Astrocyte of the cerebellum (primary cell): ENCODE measurements at regions not wholly inside any gene's neighbourhood (a gene's known extent, or its start where the extent isn't known, plus 50 kb on each side); places are given as distances from the start of the nearest gene placed in this dataset.
A peak's percentile ranks its signal among the peaks of the same experiment; 100 is the strongest.

Source experiments
- DNase-seq: peaks from one replicate; pipeline ENCODE4 v3.0.0-alpha.2; 2011; ENCODE audit warnings: low read depth
- H3K4me3 ChIP-seq: 2 replicates; pipeline ENCODE4 v1.5.1; 2011; ENCODE audit warnings: mild to moderate bottlenecking, low read depth, low read length, moderate library complexity
- in situ Hi-C: cut with HindIII; loops from 2 replicates; pipeline ENCODE4 v1.10.0; 2017; ENCODE audit warnings: low sequenced_read_pairs
- TF ChIP-seq, protein P1 (sequence below): IDR thresholded peaks from 2 replicates; pipeline ENCODE4 v1.5.1; 2012; ENCODE audit warnings: low read length, low read depth, moderate library complexity, mild to moderate bottlenecking; ENCODE audit errors: missing control alignments

DNA sequence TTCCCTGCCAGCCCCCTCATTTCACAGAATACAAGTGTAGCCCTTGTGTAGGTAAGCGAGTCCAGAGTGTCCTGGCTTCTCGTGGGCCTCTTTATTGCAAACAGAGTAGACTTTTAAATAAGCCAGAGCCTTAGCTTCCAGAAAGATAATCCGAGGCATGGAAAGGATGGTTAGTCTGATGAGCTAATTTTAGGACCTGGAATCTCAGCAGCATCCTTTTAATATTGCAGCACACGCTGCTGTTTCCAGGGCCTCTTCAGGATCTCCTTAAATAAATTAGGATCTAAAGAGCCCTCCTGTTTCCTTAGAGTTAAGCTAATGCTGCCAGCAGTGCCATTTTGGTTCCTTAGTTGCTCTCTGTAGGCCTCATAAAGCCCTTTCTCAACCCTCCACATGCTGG, 99.2 kb downstream of the RFC3 start:
- no peak overlapping the region for H3K4me3 ChIP-seq
- TF ChIP-seq, protein P1, sequence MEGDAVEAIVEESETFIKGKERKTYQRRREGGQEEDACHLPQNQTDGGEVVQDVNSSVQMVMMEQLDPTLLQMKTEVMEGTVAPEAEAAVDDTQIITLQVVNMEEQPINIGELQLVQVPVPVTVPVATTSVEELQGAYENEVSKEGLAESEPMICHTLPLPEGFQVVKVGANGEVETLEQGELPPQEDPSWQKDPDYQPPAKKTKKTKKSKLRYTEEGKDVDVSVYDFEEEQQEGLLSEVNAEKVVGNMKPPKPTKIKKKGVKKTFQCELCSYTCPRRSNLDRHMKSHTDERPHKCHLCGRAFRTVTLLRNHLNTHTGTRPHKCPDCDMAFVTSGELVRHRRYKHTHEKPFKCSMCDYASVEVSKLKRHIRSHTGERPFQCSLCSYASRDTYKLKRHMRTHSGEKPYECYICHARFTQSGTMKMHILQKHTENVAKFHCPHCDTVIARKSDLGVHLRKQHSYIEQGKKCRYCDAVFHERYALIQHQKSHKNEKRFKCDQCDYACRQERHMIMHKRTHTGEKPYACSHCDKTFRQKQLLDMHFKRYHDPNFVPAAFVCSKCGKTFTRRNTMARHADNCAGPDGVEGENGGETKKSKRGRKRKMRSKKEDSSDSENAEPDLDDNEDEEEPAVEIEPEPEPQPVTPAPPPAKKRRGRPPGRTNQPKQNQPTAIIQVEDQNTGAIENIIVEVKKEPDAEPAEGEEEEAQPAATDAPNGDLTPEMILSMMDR: no peak
- in situ Hi-C loops: no loop called here
- DNase-seq: no peak

DNA sequence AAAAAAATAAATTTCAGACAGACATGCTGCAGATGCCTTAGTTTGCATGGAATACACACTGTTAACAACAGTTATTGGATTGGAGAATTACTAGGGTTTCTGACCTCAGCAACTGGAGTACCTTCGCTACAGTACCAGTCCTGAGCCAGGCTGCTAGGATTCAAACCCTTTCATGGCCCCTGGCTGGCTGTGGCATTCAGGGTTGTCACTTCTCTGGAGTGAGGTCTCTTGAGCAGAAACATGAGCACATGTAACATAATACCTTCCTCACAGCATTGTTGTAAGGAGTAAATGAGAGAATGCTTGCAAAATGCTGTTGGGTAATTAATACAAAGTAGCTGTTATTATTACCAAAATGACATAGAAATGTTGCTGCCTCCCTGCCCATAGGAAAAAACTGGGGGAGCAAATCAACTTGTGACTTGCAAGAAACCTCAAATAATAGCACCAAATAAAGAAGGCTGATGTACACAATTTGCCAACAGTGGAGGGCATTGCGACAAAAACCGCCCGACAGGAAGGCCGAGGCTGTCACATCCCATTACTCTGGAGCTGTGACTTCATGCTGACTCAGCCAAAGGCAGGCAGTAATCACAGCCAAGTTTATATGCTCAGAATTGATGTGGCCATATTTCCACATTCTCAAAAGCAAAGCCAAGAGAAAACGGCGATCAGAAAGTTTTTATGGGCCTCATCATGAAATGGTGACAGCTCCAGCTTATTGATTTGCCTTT, 100.4 kb downstream of the RFC3 start:
- peak; percentile 36 for DNase-seq
- H3K4me3 ChIP-seq: no peak overlapping the region
- TF ChIP-seq, protein P1: no peak
- in situ Hi-C loops: no loop called here

DNA sequence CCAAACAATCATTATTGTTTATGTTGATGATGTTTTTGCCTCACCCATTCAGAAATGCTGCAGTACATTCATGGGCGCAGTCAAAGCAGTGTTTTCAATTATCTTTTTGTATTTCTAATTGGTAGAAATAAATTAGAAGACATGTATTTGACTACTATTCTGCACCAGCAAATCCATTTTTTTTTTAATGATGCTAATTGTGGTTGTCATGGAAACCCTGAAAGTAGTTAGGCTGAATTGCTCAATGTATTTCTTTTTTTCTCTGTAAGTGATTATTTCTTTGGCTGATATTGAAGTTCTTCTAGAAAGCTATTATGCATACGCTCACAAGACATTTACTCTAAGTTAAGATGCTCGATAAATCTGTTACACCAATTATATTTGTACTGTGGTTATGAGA, 101.2 kb downstream of the RFC3 start:
- H3K4me3 ChIP-seq: no peak overlapping the region
- DNase-seq: no peak
- TF ChIP-seq, protein P1: no peak
- in situ Hi-C loops: no loop called here

DNA sequence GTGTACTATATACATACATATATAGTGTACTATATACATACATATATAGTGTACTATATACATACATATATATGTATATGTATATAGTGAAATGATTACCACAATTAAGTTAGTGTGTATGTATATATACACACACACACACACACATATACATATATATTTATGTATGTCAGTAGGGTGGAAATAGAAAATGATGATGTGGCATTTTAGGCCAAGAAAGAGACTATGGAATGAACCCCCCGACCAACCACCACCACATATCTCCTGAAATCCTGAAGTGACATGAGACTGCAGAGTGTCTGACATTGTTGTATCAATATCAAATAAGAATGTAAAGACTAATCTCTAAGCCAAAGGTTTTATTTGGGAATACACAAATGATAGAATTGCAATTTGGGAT, 107.6 kb downstream of the RFC3 start:
- no peak for DNase-seq
- TF ChIP-seq, protein P1: no peak
- in situ Hi-C loops: no loop called here
- no peak overlapping the region for H3K4me3 ChIP-seq

DNA sequence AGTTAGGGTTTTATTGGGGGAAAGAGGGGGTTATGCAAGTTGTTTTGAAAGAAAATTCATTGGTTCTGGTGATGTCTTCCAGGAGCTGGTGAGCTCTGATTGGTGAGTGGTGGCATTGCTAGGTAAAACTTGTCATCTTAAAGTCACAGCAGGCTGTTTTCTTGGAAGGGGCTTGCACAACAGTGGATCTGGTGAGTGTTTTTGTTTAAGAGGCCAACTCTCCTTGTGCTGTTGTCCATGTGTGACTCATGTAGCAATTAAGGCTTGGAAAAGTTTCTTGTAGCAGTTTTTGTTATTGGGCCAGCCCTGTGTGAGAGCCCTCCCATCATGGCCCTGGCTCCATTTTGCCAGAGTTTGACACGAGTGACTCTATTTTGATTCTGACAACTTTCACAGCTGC, 109.4 kb downstream of the RFC3 start:
- in situ Hi-C loops: no loop called here
- DNase-seq: peak; percentile 40
- TF ChIP-seq, protein P1: no peak
- no peak overlapping the region for H3K4me3 ChIP-seq

DNA sequence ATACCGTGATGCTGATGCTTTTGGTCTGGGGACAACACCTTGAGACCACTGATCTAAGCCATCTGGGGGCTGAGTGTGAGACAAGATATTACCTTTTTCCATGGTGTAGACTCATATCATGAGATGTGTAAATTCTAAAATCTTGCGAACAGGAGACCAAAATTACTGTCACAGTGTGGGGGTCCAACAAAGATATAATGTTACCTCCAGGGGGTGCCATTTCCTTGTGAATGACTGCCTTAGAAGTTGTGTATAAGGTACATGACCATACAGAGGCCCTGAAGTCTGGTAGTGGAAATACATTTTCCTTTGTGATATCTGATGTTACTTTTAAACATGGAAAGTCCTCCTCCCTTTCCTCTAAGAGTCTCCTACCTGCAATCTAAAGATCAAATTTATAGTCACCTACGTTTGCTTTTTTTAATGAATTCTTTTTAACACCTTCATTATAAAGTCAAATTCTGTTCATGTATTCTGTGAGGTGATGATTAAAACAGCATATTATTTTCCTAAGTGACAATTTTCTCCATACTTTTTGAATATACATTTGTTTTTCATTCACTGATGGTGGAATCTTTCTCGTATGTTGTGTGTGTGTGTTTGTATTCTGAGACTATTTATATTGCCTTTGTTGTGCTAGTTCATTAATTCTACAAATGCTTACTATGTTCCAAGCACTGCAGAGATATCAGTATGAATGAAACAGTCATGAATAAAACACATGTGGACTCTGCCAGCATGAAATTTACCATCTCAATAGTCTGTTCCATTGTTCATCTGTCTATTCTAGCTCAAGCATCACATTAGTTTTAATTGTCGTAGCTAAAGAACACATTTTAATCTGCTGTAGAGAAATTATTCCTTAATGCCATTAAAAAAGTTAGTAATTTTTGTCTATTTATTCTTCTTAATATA, 113.7 kb downstream of the RFC3 start:
- peak; percentile 61 for DNase-seq
- TF ChIP-seq, protein P1: peak; percentile 45
- H3K4me3 ChIP-seq: no peak overlapping the region
- in situ Hi-C loops: no loop called here
